ENCODE measurements at regions not wholly inside any gene's neighbourhood (a gene's known extent, or its start where the extent isn't known, plus 50 kb on each side); places are given as distances from the start of the nearest gene placed in this dataset.

DNA sequence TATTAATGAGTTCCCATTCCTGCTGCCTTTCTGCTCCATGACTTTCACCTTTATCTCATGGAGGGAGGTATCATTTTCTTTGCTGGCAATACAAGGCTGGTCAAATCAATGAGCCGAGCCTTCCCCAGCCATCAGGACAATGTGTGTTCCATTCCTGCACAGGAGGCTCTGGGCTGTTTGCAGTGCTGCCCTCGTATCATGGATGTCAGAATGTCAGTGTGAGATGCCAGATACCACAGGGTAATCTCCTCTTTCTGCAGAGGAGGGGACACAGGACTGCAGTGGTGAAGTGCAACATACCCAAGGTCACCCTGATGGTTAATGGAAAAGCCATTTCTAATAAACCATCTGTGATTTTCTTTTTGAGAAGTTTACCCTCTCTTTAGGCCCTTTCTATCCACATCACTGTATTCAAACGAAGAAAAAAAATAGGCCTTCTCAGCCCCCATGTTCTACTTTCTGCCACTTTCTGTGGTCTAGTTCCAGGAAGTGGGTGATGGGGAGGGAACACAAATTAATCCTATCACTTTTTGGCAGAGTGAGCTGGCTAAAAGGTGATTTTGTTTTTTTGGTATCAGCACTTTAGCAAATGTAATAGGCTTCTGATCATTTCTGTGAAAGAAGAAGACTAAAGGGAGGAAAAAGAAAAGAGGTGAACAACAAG, 490.2 kb upstream of the BOD1L1 start:
- peaks cover 21% of the 10 kb centered on the region for H3K79me2 ChIP-seq
- peaks cover 23% of the 10 kb centered on the region for H3K4me1 ChIP-seq
- H3K4me2 ChIP-seq (ENCODE audit: low read length), result no peak overlapping the region
- no peaks in the 10 kb centered on the region for H3K36me3 ChIP-seq (ENCODE audit: control insufficient read depth, insufficient read depth, low read length)
- no peak overlapping the region for H3K9ac ChIP-seq
- H3K9me3 ChIP-seq (ENCODE audit: control insufficient read depth, low read length), result no peaks in the 10 kb centered on the region
- H2AFZ ChIP-seq, result no peak overlapping the region
- H3K27ac ChIP-seq, result peak overlapping the region; percentile 94
- H3K27me3 ChIP-seq (ENCODE audit: control insufficient read depth, insufficient read depth, low read length), result no peaks in the 10 kb centered on the region
- TF ChIP-seq, protein P1, sequence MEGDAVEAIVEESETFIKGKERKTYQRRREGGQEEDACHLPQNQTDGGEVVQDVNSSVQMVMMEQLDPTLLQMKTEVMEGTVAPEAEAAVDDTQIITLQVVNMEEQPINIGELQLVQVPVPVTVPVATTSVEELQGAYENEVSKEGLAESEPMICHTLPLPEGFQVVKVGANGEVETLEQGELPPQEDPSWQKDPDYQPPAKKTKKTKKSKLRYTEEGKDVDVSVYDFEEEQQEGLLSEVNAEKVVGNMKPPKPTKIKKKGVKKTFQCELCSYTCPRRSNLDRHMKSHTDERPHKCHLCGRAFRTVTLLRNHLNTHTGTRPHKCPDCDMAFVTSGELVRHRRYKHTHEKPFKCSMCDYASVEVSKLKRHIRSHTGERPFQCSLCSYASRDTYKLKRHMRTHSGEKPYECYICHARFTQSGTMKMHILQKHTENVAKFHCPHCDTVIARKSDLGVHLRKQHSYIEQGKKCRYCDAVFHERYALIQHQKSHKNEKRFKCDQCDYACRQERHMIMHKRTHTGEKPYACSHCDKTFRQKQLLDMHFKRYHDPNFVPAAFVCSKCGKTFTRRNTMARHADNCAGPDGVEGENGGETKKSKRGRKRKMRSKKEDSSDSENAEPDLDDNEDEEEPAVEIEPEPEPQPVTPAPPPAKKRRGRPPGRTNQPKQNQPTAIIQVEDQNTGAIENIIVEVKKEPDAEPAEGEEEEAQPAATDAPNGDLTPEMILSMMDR (IDR thresholded peaks at IDR 0.05), result no peak
- no peak overlapping the region for H3K4me3 ChIP-seq (ENCODE audit: low read depth, low read length)

DNA sequence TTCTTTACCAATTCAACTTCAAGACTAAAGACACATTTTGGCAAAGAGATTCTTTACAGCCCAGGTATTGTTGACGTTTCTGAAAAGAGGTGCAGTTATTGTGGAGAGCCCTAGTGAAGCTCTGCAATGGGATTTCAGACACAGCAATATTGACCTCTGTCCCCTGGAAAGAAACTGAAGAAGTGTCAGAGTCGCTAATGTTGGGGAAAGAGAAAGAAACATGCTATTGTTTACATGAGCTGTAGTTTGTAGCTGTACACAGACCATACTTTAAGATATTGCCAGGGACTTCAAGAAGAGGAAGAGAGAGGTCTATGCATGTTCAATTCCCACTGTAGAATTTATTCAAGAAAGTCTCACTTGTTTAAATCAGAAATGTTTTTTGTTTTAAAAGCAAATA, 497.3 kb upstream of the BOD1L1 start:
- Histone ChIP-seq H3K4me1 (peaks cover 9% of the 10 kb centered on the region), H3K4me2 (ENCODE audit: low read length) (no peak overlapping the region), H3K36me3 (ENCODE audit: control insufficient read depth, insufficient read depth, low read length) (no peaks in the 10 kb centered on the region), H3K9ac (no peak overlapping the region), H3K4me3 (ENCODE audit: low read depth, low read length) (no peak overlapping the region), H2AFZ (no peak overlapping the region), H3K9me3 (ENCODE audit: control insufficient read depth, low read length) (no peaks in the 10 kb centered on the region), H3K79me2 (peaks cover 5% of the 10 kb centered on the region), H3K27me3 (ENCODE audit: control insufficient read depth, insufficient read depth, low read length) (no peaks in the 10 kb centered on the region), H3K27ac (peak overlapping the region; percentile 39)
- TF ChIP-seq, protein P1 (IDR thresholded peaks at IDR 0.05), result no peak

DNA sequence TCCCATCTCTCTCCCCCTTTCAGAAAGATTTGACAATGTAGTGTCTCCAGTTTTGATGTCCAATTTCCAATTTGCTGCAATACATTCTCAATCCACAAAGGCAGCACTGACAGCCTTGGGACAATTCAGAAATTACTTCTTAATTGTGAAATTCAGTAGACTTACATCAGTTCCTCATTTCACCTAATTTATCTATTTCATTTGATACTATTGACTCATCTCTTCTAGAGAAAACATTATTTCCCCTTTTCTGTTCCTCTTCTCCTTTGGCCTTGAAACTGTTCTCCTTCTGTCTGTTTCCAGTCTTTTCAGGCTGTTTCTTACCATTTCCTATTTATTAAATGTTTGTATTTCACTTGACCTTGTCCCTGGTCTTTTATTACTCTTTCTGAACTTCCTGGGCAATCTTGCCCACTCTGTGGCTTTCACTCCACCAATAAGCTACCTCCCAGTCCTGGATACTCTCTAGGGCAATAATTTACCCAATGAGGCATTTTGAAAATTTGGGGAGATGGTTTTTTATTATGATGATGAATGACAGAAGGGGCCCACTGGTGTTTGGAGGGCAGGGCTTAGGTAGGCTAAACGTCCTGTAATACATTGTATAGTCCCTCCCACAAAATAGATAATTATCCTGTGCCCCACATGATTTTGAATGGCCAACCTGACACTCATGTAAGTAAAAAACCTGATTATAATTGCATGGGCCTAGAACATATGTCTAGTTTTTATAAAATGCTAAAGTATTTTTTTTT, 498.0 kb upstream of the BOD1L1 start:
- Histone ChIP-seq H3K79me2 (peaks cover 3% of the 10 kb centered on the region), H2AFZ (no peak overlapping the region), H3K4me2 (ENCODE audit: low read length) (no peak overlapping the region), H3K27ac (peak overlapping the region; percentile 39), H3K27me3 (ENCODE audit: control insufficient read depth, insufficient read depth, low read length) (no peaks in the 10 kb centered on the region), H3K4me1 (peaks cover 11% of the 10 kb centered on the region), H3K4me3 (ENCODE audit: low read depth, low read length) (no peak overlapping the region), H3K9ac (no peak overlapping the region), H3K36me3 (ENCODE audit: control insufficient read depth, insufficient read depth, low read length) (no peaks in the 10 kb centered on the region), H3K9me3 (ENCODE audit: control insufficient read depth, low read length) (no peaks in the 10 kb centered on the region)
- TF ChIP-seq, protein P1 (IDR thresholded peaks at IDR 0.05), result no peak

DNA sequence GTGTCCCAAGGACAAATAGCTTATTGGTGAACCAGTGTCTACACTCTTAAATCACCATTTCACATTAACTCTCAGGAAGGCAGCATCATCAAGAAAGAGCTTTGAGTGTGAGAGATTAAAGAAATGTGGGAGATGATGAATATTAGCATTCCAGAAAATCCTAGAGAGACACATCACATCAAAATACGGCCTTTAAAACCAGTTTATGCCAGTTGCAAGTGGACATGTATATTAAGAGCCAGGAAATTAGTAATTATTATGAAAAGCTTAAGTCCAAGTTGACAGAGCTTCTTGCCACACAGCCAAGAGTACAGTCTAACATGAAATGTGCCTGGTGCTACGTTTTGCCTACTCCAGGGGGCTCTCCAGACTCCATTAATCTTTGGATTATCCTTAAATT, 503.0 kb upstream of the BOD1L1 start:
- no peak overlapping the region for H3K4me3 ChIP-seq (ENCODE audit: low read depth, low read length)
- no peak overlapping the region for H2AFZ ChIP-seq
- no peaks in the 10 kb centered on the region for H3K36me3 ChIP-seq (ENCODE audit: control insufficient read depth, insufficient read depth, low read length)
- H3K27me3 ChIP-seq (ENCODE audit: control insufficient read depth, insufficient read depth, low read length), result no peaks in the 10 kb centered on the region
- peaks cover 8% of the 10 kb centered on the region for H3K4me1 ChIP-seq
- H3K27ac ChIP-seq, result peak overlapping the region; percentile 32
- no peak overlapping the region for H3K9ac ChIP-seq
- TF ChIP-seq, protein P1 (IDR thresholded peaks at IDR 0.05), result no peak
- H3K9me3 ChIP-seq (ENCODE audit: control insufficient read depth, low read length), result no peaks in the 10 kb centered on the region
- no peak overlapping the region for H3K4me2 ChIP-seq (ENCODE audit: low read length)
- no peaks in the 10 kb centered on the region for H3K79me2 ChIP-seq
